H1 (cell line): ENCODE measurements at regions not wholly inside any gene's neighbourhood (a gene's known extent, or its start where the extent isn't known, plus 50 kb on each side); places are given as distances from the start of the nearest gene placed in this dataset.

Source experiments
- PHF8 ChIP-seq: fragments of 200-600 bp; sonication (generic); conservative IDR thresholded peaks from 2 replicates; pipeline ENCODE4 v1.7.1; 2012; ENCODE audit warnings: low read depth, mild to moderate bottlenecking, inconsistent platforms, low read length, moderate library complexity
- RFX5 ChIP-seq: IDR thresholded peaks from 2 replicates; pipeline ENCODE4 v1.6.1; 2011; ENCODE audit warnings: low read depth, low read length, improper control_type of control experiment, borderline replicate concordance
- SIX5 ChIP-seq: IDR thresholded peaks from 2 replicates; pipeline ENCODE4 v1.6.1; 2011; ENCODE audit warnings: mild to moderate bottlenecking, low read depth, low read length
- SRF ChIP-seq: IDR thresholded peaks from 2 replicates; pipeline ENCODE4 v1.6.1; 2011; ENCODE audit warnings: mild to moderate bottlenecking, low read depth, low read length, moderate library complexity
- TCF12 ChIP-seq: IDR thresholded peaks from 2 replicates; pipeline ENCODE4 v1.6.1; 2011; ENCODE audit warnings: low read depth, mild to moderate bottlenecking, low read length
- TF ChIP-seq, protein P1 (sequence below): fragments of 300-600 bp; sonication (generic); IDR thresholded peaks from 2 replicates; pipeline ENCODE4 v1.7.1; 2012; ENCODE audit warnings: low read length, moderate library complexity, mild to moderate bottlenecking, inconsistent platforms; ENCODE audit not compliant: insufficient replicate concordance
- TF ChIP-seq, protein P2 (sequence below): IDR thresholded peaks from 2 replicates; pipeline ENCODE4 v1.6.1; 2012; ENCODE audit warnings: inconsistent platforms
- TF ChIP-seq, protein P3 (sequence below): IDR thresholded peaks from 2 replicates; pipeline ENCODE4 v1.6.1; 2012; ENCODE audit warnings: low read length, inconsistent platforms

DNA sequence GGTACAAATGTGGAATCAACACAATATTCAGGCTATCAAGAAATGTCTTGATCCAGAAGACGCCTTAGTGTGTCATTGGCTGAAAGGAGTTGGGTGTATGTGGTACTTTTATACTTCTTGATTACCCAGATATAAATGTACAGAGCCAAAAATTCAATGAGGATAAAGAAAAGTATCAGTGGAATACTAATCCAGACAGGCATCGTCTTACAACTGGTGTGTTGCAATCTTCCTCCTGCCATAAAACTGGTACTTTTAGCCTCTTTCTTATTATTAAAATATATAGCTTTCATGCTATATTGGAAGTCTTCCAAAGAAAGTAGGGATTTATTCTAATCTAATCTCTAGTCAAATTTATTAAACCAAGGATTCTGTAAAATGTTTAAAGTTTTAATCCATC lies 388.6 kb upstream of the MIR17HG start (continued):
- TF ChIP-seq, protein P1, sequence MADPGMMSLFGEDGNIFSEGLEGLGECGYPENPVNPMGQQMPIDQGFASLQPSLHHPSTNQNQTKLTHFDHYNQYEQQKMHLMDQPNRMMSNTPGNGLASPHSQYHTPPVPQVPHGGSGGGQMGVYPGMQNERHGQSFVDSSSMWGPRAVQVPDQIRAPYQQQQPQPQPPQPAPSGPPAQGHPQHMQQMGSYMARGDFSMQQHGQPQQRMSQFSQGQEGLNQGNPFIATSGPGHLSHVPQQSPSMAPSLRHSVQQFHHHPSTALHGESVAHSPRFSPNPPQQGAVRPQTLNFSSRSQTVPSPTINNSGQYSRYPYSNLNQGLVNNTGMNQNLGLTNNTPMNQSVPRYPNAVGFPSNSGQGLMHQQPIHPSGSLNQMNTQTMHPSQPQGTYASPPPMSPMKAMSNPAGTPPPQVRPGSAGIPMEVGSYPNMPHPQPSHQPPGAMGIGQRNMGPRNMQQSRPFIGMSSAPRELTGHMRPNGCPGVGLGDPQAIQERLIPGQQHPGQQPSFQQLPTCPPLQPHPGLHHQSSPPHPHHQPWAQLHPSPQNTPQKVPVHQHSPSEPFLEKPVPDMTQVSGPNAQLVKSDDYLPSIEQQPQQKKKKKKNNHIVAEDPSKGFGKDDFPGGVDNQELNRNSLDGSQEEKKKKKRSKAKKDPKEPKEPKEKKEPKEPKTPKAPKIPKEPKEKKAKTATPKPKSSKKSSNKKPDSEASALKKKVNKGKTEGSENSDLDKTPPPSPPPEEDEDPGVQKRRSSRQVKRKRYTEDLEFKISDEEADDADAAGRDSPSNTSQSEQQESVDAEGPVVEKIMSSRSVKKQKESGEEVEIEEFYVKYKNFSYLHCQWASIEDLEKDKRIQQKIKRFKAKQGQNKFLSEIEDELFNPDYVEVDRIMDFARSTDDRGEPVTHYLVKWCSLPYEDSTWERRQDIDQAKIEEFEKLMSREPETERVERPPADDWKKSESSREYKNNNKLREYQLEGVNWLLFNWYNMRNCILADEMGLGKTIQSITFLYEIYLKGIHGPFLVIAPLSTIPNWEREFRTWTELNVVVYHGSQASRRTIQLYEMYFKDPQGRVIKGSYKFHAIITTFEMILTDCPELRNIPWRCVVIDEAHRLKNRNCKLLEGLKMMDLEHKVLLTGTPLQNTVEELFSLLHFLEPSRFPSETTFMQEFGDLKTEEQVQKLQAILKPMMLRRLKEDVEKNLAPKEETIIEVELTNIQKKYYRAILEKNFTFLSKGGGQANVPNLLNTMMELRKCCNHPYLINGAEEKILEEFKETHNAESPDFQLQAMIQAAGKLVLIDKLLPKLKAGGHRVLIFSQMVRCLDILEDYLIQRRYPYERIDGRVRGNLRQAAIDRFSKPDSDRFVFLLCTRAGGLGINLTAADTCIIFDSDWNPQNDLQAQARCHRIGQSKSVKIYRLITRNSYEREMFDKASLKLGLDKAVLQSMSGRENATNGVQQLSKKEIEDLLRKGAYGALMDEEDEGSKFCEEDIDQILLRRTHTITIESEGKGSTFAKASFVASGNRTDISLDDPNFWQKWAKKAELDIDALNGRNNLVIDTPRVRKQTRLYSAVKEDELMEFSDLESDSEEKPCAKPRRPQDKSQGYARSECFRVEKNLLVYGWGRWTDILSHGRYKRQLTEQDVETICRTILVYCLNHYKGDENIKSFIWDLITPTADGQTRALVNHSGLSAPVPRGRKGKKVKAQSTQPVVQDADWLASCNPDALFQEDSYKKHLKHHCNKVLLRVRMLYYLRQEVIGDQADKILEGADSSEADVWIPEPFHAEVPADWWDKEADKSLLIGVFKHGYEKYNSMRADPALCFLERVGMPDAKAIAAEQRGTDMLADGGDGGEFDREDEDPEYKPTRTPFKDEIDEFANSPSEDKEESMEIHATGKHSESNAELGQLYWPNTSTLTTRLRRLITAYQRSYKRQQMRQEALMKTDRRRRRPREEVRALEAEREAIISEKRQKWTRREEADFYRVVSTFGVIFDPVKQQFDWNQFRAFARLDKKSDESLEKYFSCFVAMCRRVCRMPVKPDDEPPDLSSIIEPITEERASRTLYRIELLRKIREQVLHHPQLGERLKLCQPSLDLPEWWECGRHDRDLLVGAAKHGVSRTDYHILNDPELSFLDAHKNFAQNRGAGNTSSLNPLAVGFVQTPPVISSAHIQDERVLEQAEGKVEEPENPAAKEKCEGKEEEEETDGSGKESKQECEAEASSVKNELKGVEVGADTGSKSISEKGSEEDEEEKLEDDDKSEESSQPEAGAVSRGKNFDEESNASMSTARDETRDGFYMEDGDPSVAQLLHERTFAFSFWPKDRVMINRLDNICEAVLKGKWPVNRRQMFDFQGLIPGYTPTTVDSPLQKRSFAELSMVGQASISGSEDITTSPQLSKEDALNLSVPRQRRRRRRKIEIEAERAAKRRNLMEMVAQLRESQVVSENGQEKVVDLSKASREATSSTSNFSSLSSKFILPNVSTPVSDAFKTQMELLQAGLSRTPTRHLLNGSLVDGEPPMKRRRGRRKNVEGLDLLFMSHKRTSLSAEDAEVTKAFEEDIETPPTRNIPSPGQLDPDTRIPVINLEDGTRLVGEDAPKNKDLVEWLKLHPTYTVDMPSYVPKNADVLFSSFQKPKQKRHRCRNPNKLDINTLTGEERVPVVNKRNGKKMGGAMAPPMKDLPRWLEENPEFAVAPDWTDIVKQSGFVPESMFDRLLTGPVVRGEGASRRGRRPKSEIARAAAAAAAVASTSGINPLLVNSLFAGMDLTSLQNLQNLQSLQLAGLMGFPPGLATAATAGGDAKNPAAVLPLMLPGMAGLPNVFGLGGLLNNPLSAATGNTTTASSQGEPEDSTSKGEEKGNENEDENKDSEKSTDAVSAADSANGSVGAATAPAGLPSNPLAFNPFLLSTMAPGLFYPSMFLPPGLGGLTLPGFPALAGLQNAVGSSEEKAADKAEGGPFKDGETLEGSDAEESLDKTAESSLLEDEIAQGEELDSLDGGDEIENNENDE = no peak
- TF ChIP-seq, protein P2, sequence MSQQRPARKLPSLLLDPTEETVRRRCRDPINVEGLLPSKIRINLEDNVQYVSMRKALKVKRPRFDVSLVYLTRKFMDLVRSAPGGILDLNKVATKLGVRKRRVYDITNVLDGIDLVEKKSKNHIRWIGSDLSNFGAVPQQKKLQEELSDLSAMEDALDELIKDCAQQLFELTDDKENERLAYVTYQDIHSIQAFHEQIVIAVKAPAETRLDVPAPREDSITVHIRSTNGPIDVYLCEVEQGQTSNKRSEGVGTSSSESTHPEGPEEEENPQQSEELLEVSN = no peak
- TF ChIP-seq, protein P3, sequence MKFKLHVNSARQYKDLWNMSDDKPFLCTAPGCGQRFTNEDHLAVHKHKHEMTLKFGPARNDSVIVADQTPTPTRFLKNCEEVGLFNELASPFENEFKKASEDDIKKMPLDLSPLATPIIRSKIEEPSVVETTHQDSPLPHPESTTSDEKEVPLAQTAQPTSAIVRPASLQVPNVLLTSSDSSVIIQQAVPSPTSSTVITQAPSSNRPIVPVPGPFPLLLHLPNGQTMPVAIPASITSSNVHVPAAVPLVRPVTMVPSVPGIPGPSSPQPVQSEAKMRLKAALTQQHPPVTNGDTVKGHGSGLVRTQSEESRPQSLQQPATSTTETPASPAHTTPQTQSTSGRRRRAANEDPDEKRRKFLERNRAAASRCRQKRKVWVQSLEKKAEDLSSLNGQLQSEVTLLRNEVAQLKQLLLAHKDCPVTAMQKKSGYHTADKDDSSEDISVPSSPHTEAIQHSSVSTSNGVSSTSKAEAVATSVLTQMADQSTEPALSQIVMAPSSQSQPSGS = no peak
- TF ChIP-seq SIX5 (no peak), PHF8 (no peak), SRF (no peak), TCF12 (no peak), RFX5 (no peak)
